ENCODE measurements at regions not wholly inside any gene's neighbourhood (a gene's known extent, or its start where the extent isn't known, plus 50 kb on each side); places are given as distances from the start of the nearest gene placed in this dataset.

DNA sequence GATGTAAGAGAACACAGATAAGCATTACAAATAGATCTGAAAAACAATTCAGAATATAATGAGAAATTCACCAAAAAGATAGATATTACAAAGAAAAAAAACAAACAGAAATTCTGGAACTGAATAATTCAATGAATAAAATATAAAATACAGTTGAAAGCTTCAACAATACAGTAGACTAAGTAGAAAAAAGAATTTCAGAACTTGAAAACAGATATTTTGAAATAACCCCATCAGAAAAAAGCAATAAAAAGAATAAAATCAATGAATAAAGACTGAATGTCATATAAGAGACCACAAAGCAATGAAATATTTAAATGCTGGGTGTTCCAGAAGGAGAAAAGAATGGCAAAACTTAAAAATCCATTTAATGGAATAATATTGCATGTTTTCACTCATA, 611.4 kb upstream of the GHITM start:
- ATAC-seq (ENCODE audit: low FRiP score) (no peak), DNase-seq (ENCODE audit: low spot score) (no peak)
- TF ChIP-seq, protein P1, sequence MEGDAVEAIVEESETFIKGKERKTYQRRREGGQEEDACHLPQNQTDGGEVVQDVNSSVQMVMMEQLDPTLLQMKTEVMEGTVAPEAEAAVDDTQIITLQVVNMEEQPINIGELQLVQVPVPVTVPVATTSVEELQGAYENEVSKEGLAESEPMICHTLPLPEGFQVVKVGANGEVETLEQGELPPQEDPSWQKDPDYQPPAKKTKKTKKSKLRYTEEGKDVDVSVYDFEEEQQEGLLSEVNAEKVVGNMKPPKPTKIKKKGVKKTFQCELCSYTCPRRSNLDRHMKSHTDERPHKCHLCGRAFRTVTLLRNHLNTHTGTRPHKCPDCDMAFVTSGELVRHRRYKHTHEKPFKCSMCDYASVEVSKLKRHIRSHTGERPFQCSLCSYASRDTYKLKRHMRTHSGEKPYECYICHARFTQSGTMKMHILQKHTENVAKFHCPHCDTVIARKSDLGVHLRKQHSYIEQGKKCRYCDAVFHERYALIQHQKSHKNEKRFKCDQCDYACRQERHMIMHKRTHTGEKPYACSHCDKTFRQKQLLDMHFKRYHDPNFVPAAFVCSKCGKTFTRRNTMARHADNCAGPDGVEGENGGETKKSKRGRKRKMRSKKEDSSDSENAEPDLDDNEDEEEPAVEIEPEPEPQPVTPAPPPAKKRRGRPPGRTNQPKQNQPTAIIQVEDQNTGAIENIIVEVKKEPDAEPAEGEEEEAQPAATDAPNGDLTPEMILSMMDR (IDR thresholded peaks at IDR 0.05), result no peak

DNA sequence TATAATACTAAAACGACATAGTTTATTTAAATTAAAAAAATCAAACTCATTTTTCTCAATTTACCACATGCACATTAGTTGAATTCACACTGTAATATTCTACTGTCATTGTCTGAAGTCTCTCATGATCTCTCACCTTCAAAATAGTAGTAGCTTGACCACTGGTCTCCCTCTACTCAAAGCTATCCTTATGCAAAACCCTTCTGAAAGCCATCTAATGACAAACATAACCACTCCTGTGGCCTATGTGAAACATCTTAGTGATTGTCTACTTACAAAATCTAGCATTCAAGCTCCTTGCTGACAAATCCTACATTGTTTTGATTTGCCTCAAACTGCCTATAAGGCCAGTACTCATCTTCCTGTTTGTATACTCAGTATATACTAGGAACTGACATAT, 606.0 kb upstream of the GHITM start:
- no peak for ATAC-seq (ENCODE audit: low FRiP score)
- TF ChIP-seq, protein P1 (IDR thresholded peaks at IDR 0.05), result no peak

DNA sequence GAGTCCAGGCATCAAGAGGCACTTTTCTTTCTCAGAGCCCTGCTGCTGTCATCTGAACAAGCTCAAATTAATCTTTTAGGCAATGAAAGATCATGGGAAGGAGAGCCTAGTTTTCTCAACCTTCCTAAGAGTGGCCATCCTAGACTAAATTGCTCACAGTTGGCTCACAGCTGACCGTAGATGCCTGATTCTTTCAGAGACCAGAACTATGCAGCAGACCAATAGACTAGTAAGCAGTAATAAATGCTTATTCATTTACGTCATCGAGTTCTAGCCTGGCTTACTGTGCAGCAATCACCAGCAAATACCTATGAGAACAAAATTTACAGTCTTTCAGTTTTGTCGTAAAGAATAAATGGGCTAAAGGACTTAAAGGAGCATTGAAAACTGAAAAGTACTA, 602.9 kb upstream of the GHITM start:
- no peak for ATAC-seq (ENCODE audit: low FRiP score)
- no peak for DNase-seq (ENCODE audit: low spot score)
- TF ChIP-seq, protein P1 (IDR thresholded peaks at IDR 0.05), result no peak

More for the DNA sequence above, 606.0 kb upstream of the GHITM start:
- DNase-seq (ENCODE audit: low spot score), result no peak

DNA sequence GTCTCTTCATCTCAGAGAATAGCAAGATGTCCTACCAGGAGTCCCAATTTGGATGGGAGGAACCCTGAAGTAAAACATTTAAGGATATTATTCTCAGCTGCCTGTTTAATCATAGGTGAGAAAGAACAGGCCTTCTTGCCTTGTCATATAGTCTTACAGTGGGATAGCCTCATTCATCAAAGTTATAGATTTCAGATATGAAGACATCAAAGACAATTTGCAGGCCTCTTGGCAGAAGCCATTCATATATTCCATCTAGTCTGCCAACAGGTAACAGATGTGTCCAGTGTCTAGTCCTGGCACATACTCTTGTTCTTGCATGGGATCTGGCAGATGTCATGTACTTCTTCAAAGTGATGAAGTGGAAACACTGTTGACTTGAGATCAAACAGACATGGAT, 601.3 kb upstream of the GHITM start:
- ATAC-seq (ENCODE audit: low FRiP score) (no peak), DNase-seq (ENCODE audit: low spot score) (no peak)
- TF ChIP-seq, protein P1 (IDR thresholded peaks at IDR 0.05), result no peak

DNA sequence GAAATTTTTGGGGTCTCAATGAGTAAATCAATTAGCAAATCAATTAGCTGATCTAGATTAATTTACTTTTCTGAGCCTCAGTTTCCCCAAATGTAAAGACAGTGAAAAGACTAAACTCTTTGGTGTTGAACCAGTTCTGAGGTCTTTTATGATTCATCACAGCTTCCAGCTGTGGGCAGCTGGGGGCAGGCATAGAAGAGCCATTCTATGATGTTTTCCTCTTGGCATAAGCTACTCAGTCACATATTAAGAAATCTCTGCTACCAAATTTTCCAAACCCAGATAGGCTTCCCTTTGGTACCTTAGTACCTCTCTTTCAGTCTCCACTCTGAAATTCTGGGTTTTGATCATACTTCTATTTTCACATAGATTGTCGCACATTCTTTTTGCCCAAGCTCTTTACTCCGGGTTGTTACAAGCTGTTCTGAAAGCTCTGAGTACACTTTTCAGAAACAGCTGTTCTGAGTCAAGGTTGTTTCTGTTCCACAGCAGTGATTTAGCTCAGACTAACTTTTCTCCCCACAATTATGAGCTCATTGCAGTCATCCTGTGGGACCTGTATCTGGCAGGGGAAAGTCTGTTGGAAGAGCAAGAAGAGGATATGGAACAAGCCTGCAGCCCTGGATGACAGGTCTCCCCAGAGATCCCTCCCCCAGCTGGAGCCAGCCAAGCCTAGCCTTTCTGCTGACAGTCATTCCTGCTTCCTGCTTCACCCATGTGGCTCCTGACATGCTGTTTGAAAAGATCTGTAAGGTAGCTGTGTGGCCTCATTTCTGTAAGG, 599.6 kb upstream of the GHITM start:
- TF ChIP-seq, protein P1 (IDR thresholded peaks at IDR 0.05), result no peak
- DNase-seq (ENCODE audit: low spot score) (no peak), ATAC-seq (ENCODE audit: low FRiP score) (peak; percentile 76)

DNA sequence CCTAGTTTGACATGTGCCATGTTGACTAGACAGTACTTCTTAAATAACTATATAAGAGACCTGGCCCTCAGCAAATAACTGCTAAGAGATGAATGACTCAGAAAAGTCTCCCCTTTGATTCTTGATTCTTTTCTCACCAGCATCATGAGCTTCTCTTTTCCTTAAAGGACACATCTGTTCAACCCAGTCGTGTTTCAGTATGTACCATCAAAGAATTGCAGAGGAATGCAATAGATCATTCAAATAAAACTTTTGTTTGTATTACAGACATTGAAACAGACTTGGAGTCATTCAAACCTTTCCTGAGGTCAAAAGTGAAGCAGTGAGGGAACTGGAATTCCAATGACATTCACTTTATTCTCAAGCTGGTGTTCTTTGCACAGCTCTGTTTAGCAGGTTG, 598.3 kb upstream of the GHITM start:
- DNase-seq (ENCODE audit: low spot score), result no peak
- TF ChIP-seq, protein P1 (IDR thresholded peaks at IDR 0.05), result no peak
- no peak for ATAC-seq (ENCODE audit: low FRiP score)

DNA sequence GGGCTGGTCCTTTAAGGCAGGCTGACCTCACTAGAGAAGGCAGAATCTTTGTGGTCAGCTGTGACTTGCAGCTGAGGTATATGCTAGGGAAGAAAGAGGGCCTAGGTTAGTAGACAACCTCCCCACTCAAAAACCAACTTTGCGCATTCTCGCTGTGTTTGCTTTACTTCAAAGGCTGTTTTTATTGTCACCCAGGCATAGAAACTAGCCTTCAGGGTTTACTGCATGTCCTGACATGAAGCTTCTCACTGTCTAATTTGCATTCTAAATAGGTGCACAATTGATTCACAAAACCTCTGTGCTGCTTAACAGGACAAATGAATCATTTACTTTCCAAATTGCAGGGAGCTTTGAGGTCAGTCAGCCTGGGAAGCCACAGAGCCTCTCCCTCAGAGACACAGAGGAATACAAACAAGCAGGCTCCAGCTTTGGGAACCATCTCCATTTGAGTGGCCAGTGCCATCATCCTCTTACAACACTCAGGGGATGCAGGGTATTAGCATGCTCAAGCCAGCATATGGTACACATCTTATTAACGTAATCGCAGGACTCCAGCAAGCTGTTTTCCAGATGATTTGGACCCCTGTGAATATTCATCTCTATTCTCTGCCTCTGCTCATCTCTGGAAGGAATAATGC, 596.4 kb upstream of the GHITM start:
- ATAC-seq (ENCODE audit: low FRiP score), result no peak
- no peak for DNase-seq (ENCODE audit: low spot score)
- TF ChIP-seq, protein P1 (IDR thresholded peaks at IDR 0.05), result no peak
